ENCODE measurements at regions not wholly inside any gene's neighbourhood (a gene's known extent, or its start where the extent isn't known, plus 50 kb on each side); places are given as distances from the start of the nearest gene placed in this dataset.

DNA sequence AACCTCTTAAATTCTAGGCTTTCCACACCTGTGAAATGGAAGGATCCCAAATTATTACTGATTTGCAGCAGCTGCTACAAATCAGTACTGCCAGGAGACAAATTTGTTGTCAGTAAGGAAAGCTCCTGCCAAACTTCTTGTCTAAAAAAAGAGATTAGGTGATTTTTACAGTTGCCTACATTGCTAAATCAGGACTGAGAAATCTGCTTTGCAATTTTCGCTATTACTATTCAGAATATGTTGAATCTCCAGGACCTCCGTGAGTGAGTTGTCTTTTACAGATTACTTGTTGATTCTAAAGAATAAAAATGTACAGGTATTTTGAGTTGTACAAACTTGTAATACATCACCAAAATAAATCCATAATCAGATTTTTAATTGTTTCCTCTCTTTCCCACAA is 1815.9 kb downstream of the PCDH9 start:
- no TSS peak for BruUV-seq (replicated peaks)
- H3K9me3 ChIP-seq (ENCODE audit: low read length): 0 out of 2 replicates have a peak, but pooled peaks cover 4% of the 10 kb centered on the region
- 2% methylated on average over 2 of the region's 2 CpGs for whole genome bisulfite sequencing (ENCODE audit: low lambda C conversion rate)
- in situ Hi-C loops (cut with HindIII; ENCODE audit: extremely low pct_ligation_motif_present, low pct_unique_long_range_greater_than_20kb): no loop called here
- TF ChIP-seq PRPF4 (IDR thresholded peaks at IDR 0.05; ENCODE audit: low read depth, low read length, poor library complexity, severe bottlenecking) (no peak), DNMT3B (CRISPR knock-in tag; conservative IDR thresholded peaks at IDR 0.05) (no peak), ZNF446 (CRISPR knock-in tag; IDR thresholded peaks at IDR 0.05) (no peak), ZNF569 (CRISPR knock-in tag; IDR thresholded peaks at IDR 0.05; ENCODE audit: borderline replicate concordance) (no peak), HNF4A (CRISPR knock-in tag; IDR thresholded peaks at IDR 0.05) (no peak), ZNF792 (CRISPR knock-in tag; IDR thresholded peaks at IDR 0.05) (no peak), ZNF24 (IDR thresholded peaks at IDR 0.05) (no peak), RBM39 (IDR thresholded peaks at IDR 0.05; ENCODE audit: low read depth, low read length, poor library complexity, severe bottlenecking) (no peak), ZNF777 (CRISPR knock-in tag; IDR thresholded peaks at IDR 0.05) (no peak), ARID2 (CRISPR knock-in tag; IDR thresholded peaks at IDR 0.05; ENCODE audit: borderline replicate concordance) (no peak), KAT7 (CRISPR knock-in tag; IDR thresholded peaks at IDR 0.05; ENCODE audit: borderline replicate concordance) (no peak), ZNF775 (CRISPR knock-in tag; IDR thresholded peaks at IDR 0.05; ENCODE audit: borderline replicate concordance) (no peak)
- TF ChIP-seq, protein P1, sequence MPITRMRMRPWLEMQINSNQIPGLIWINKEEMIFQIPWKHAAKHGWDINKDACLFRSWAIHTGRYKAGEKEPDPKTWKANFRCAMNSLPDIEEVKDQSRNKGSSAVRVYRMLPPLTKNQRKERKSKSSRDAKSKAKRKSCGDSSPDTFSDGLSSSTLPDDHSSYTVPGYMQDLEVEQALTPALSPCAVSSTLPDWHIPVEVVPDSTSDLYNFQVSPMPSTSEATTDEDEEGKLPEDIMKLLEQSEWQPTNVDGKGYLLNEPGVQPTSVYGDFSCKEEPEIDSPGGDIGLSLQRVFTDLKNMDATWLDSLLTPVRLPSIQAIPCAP (CRISPR knock-in tag; IDR thresholded peaks at IDR 0.05; ENCODE audit: low read depth): no peak
- TF ChIP-seq, protein P2, sequence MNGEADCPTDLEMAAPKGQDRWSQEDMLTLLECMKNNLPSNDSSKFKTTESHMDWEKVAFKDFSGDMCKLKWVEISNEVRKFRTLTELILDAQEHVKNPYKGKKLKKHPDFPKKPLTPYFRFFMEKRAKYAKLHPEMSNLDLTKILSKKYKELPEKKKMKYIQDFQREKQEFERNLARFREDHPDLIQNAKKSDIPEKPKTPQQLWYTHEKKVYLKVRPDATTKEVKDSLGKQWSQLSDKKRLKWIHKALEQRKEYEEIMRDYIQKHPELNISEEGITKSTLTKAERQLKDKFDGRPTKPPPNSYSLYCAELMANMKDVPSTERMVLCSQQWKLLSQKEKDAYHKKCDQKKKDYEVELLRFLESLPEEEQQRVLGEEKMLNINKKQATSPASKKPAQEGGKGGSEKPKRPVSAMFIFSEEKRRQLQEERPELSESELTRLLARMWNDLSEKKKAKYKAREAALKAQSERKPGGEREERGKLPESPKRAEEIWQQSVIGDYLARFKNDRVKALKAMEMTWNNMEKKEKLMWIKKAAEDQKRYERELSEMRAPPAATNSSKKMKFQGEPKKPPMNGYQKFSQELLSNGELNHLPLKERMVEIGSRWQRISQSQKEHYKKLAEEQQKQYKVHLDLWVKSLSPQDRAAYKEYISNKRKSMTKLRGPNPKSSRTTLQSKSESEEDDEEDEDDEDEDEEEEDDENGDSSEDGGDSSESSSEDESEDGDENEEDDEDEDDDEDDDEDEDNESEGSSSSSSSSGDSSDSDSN (CRISPR knock-in tag; IDR thresholded peaks at IDR 0.05): no peak
- TF ChIP-seq, protein P3, sequence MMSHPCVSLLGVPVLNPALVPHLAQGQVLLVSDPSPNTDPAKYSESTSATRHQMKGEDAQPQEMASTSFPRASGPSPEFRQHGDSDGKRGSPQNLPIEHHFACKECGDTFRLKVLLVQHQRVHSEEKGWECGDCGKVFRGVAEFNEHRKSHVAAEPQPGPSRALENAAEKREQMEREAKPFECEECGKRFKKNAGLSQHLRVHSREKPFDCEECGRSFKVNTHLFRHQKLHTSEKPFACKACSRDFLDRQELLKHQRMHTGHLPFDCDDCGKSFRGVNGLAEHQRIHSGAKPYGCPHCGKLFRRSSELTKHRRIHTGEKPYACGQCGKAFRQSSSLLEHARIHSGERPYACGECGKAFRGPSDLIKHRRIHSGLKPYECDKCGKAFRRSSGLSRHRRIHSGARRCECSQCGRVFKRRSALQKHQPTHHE (CRISPR knock-in tag; IDR thresholded peaks at IDR 0.05; ENCODE audit: borderline replicate concordance): no peak
- ATAC-seq: no peak
- no peak overlapping the region for H2AFZ ChIP-seq (ENCODE audit: low read length)
- no peak for DNase-seq (ENCODE audit: low spot score)
- H3K9ac ChIP-seq (ENCODE audit: insufficient read depth, low read depth, low read length): no peak overlapping the region
- no peak overlapping the region for H3K4me2 ChIP-seq (ENCODE audit: low read depth, low read length)
- ChIA-PET POLR2A (no interaction called here), CTCF (ENCODE audit: low intra/inter-chr PET ratio, low total read pairs) (no interaction called here)
- no peaks in the 10 kb centered on the region for H3K4me1 ChIP-seq (ENCODE audit: insufficient read depth, low read length)
- no peaks in the 10 kb centered on the region for H4K20me1 ChIP-seq (ENCODE audit: insufficient read depth, low read length)
- no peak for FAIRE-seq
- no peaks in the 10 kb centered on the region for H3K79me2 ChIP-seq (ENCODE audit: insufficient read depth, low read length)
- no peaks in the 10 kb centered on the region for H3K27me3 ChIP-seq (ENCODE audit: control insufficient read depth in 1 of 2, insufficient read depth in 2 of 2, low read length in 2 of 2)
- H3K4me3 ChIP-seq (replicated peaks in 1 of 3; ENCODE audit: insufficient read depth in 1 of 3, low read depth in 2 of 3, low read length in 3 of 3): no peak overlapping the region
- no peaks in the 10 kb centered on the region for H3K36me3 ChIP-seq (replicated peaks in 1 of 2; ENCODE audit: control insufficient read depth in 1 of 2, insufficient read depth in 2 of 2, low read length in 2 of 2)
- no peak overlapping the region for H3K27ac ChIP-seq (ENCODE audit: extremely low read length, insufficient read depth, low read length)
- intact Hi-C loops (cut with micrococcal nuclease; ENCODE audit: unreplicated experiment): no loop called here
